HG03520 (cell line): ENCODE measurements at regions not wholly inside any gene's neighbourhood (a gene's known extent, or its start where the extent isn't known, plus 50 kb on each side); places are given as distances from the start of the nearest gene placed in this dataset.
"Not testable (repeated sequence)": the region's sequence is repeated elsewhere in the genome, so short reads cannot be mapped to it uniquely, and the experiment has no call there.

Source experiments
- ATAC-seq: cut with Tn5 transposase; IDR thresholded peaks from one replicate; pipeline ENCODE4 v1.9.1; 2021; ENCODE audit warnings: mild to moderate bottlenecking, moderate library complexity; ENCODE audit not compliant: unreplicated experiment

DNA sequence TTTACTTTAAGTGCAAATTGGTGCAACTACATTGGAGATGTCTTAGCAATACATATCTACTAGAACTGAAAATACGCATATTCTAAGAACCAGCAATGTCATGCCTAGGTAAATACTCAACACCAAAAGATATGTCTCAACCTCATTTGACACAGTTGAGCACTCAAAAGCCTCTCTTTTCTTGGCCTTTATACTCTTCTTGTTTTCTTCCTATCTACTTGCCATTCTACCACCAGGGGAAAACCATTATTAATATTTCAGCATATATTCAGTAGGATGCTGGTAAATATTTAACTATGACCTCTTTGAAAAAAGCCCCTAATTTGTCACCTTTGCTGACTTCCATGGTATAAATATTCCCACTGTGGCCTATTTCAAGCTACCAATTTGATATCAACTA is 443.8 kb downstream of the LRRC70 start:
- no peak for ATAC-seq

DNA sequence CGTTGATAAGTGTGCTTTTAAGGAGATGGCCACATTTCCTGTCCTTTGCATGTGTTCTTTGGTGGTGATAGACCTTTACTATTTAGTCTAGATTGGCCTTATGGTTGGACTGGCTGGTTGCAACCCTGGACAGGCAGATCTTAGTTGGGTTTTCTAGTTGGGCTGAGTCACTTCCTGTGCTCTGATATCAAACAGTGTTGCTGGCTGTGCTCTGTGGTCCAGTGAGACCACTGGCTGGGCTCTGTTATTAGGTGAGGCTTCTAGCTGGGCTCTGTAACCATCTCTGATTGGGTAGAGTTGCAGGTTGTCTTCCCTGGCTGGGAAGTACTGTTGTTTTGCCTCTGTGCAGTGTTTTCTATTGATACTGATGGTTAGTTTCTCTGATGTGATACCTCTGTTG is 432.5 kb downstream of the LRRC70 start:
- ATAC-seq, result no peak

- no peak for ATAC-seq
Measured at GRCh38 chr5:63008195-63008594, 429.6 kb downstream of the LRRC70 start.

- not testable (repeated sequence) for ATAC-seq
Measured at GRCh38 chr5:62994842-62995241, 416.2 kb downstream of the LRRC70 start.

GRCh38 chr5:62985749-62986148 is 407.1 kb downstream of the LRRC70 start:
- ATAC-seq, result no peak

DNA sequence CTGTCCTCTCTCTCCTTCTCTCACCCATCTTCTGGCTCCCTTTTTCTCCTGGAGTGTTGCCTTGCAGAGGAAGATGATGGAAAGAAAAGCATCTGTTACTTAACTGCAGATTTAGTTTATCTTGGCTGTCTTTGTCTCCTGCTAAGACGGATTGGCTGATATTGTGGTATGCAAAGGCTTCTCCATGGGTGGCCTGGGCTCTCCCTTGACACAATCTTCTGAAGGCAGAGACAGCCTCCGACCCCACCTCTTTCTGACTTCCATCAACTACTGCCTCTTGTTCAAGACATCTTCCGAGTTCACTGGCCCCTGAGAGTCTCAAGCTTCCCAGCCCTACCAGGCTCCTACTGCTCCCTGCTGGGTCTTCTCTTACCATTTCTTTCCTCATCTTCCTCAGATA is 403.7 kb downstream of the LRRC70 start:
- ATAC-seq, result no peak

DNA sequence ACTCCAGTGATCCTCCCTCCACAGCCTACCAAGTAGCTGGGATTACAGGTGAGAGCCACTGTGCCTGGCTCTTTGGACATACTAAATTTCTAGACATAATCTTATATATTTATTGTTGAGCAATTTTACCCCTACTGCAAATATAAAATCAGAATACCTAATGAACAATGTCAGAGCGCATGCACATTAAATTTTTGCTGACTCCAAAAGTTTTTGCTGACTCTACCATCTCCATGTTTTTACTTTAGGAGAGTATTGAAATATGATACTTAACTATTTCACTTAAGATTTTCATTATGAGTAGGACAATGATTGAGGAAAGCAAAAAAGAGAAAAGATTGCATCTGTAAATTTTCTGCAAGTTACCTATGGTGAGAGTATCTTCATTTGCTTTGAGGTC is 402.3 kb downstream of the LRRC70 start:
- ATAC-seq, result no peak

GRCh38 chr5:62979472-62979871 is 400.9 kb downstream of the LRRC70 start:
- no peak for ATAC-seq

GRCh38 chr5:62977661-62978060 is 399.0 kb downstream of the LRRC70 start:
- no peak for ATAC-seq

DNA sequence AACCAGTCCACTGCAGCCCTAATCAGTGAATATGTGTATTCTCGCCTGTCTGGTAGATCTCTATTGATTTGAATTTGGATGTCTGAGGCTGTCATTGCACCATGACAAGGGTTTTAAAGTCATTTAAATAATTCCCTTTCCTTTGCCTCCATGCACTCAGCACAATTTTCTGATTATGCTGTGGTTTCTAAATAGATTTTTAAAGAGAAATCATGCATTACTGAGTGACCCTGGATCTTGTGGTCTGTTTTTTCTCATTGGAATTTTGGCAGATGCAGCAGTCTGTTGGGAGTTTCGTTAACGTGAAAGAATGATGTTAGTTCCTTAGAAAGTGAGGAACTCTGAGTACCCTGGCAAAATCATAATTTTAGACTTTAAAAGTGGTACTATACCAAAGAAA is 396.0 kb downstream of the LRRC70 start:
- ATAC-seq, result no peak

DNA sequence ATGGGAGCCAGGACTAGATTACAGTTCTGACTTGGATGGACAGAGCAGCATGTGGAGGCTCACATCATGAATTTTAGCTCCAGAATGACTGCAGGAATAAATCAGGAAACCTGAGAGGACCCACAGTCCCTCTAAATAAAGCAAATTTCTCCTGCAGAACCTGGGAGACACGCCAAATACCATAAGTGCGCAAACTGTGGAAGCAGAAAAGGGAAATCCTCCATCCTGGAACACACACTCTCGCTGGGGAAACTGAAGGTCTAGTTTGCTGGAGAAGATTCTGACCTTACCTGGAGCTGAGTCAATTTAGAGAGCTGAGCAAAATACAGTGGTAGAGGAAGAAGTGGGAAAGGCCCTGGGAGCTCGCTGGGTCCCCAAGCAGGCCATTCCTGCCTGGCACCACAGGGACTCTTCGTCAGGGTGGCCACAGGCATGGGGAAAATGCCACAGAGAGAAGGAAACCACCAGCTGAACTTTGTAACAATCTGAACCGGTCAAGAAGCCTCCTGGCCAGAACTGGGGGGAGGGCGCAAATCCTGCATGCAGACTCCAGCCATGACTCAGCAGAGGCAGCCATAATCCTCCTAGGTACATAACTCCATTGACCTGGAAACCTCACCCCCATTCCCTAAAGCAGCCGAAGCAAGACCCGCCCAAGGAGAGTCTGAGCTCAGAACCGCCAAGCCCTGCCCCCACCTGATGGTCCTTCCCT is 390.9 kb downstream of the LRRC70 start:
- ATAC-seq, result no peak

DNA sequence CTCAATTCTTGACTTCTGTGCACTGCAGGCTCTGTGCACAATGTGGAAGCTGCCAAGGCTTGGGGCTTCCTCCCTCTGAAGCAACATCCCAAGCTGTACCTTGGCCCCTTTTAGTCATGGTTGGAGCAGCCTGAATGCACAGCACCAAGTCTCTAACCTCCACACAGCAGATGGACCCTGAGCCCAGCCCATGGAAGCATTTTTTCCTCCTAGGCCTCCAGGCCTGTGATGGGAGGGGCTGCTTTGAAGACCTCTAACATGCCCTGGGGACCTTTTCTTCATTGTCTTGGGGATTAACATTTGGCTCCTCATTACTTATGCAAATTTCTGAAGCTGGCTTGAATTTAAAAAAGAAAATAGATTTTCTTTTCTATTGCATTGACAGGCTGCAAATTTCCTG is 385.8 kb downstream of the LRRC70 start:
- ATAC-seq, result no peak

GRCh38 chr5:62960781-62961180 is 382.2 kb downstream of the LRRC70 start:
- ATAC-seq, result no peak

DNA sequence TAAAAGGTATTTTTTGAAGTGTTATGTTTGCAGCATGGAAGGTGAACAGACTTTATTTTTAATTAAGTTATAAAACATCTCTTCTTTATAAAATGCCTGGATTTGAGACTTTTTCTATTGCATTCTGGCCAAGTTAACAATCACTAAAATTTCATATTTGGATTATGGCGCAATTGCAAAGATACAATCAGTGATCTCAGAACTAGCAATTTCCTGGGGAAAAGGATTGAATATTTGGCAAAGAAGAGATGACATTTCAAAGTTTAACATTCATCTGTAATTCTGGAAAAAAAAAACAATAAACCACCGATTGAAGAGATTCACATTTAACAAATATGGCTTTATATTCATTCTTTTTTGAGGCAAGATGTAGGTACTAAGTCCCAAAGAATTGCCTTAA is 378.0 kb downstream of the LRRC70 start:
- no peak for ATAC-seq

DNA sequence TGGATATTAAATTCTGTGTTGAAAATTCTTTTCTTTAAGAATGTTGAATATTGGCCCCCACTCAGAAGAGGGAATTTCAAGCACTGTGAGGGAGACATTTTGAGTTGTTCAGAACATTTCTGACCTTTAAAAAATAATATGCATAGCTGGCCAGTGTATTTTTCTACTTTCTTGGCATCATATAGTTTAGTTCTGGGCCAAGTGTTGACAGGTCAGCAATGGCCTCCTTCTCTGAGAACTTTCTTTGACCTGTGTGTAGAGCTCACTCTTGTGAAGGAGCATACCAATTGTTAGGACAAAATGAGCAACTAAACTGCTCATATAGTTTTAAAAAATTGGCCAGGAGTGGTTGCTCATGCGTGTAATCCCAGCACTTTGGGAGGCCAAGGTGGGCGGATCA is 376.0 kb downstream of the LRRC70 start:
- no peak for ATAC-seq

GRCh38 chr5:62948301-62948700 is 369.7 kb downstream of the LRRC70 start:
- no peak for ATAC-seq

GRCh38 chr5:62942384-62942783 is 363.8 kb downstream of the LRRC70 start:
- ATAC-seq, result no peak

DNA sequence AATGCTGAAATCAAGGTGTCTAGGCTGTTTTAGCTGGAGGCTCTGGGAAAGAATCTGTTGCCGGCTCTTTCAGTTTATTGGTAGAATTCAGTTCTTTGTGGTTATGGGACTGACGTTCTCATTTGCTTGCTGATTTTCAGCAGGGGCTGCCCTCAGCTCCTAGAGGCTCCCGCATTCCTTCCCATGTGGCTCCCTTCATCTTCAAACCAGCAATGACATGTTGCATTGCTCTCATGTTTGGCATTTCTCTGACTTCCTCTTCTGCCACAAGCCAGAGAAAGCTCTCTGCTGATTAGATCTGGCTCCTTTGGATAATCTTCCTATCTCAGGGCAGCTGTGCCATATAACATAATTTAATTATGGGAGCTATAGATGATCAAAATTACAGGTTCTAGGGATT is 360.3 kb downstream of the LRRC70 start:
- no peak for ATAC-seq

DNA sequence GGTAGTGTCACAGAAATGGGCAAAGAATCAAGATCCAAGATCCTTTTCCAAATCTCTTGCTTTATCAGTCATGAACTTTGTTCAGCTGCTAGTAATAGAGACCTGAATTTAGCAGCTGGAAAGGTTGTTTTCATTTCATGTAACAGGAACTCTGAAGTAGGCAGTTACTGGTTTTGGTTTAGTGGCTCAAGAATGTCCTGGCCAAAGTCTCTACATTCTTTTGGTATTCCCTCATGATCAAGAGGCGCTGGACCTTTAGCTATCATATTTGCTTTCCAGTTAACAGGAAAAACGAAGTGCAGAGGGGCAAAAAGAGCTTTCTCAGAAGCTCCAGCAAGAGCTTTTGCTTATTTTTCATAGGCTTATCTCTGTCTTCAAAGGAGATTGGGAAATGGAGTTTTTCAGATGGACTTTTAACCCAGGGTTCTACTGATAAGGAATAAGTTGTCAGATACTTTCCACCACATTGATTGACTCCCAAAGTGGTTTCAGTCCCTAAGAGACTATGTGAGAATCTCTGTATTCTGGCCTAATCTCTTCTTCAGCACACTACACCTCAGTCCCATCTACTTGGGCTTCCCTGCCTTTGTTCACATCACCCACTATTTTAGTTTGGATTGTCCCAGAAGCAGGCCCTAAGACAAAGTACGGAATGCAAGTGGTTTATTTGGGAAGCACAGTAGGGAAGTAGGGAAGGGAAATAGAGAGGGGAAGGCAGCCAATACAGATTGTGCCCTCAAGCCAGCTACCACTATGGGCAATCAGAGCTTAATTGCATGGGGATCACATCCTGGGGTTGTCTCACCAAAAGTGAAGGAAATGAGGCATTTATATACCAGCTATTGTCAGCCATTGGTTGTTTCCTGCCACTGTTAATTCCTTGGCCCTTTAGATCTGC is 359.3 kb downstream of the LRRC70 start:
- ATAC-seq, result no peak

GRCh38 chr5:62935660-62936059 is 357.0 kb downstream of the LRRC70 start:
- no peak for ATAC-seq

DNA sequence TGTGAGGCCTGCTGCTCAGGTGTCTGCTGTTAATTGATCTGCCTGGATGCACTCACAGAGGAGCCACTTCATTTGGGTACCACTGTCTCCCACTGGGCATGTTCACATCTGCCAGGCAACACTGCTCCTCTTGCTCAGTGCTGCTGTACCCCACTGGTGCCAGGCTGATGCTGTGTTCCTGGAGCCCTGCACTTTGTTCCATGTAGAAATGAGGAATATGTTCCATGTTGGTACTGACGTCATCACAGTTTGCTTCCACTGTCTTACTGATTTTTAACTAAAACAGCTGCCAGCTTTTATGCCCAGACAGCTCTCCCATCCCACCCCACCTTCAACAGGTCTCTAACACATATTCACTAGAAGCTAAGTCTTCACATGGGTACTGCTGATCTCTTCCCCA is 355.7 kb downstream of the LRRC70 start:
- ATAC-seq, result no peak

DNA sequence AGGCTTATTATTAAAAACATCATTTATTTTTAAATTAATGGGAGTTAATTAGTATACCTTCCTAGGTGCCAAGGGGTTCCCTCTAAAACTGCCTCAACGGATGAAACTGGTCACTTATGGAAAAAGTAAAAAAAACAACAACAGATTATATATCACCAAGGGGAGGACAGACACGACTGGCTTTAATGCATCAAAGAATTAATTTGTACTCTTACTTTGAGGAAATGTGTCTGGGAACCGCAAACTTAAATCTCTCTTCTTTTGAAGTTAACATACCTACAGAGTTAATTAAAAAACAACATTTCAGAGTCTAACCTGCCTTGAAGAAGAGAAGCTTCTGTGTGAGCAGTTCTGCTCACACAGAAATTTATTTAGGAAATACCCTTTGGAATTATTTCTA is 354.6 kb downstream of the LRRC70 start:
- no peak for ATAC-seq
